Activated T-cell treated with anti-CD3 and anti-CD28 coated beads, Interleukin-2, amount 50 U/mL, for 48 hours (primary cell): ENCODE measurements at regions not wholly inside any gene's neighbourhood (a gene's known extent, or its start where the extent isn't known, plus 50 kb on each side); places are given as distances from the start of the nearest gene placed in this dataset.

Experiments used
- DNase-seq, 2 experiments: peaks; one replicate each; pipeline ENCODE4 v3.0.0-alpha.2; 2020

DNA sequence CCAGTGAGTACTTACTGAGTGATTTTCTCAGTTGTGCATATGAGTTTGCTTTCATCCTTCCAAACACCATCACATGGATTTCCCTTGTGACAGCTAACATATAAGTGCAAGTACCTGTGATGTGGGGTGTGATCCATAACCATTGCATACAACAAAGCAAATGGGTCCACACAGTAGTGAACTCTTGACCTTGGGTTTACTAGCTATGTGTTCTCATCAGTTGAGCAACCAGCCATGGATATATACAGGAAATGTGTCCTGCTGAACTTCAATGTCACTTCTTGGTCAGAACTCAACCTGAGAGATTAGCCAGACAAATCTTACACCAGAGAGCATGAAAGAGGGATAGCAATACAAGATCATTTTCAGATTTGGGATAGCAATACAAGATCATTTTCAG, 420.9 kb upstream of the KCNH7 start:
- DNase-seq = no peak

DNA sequence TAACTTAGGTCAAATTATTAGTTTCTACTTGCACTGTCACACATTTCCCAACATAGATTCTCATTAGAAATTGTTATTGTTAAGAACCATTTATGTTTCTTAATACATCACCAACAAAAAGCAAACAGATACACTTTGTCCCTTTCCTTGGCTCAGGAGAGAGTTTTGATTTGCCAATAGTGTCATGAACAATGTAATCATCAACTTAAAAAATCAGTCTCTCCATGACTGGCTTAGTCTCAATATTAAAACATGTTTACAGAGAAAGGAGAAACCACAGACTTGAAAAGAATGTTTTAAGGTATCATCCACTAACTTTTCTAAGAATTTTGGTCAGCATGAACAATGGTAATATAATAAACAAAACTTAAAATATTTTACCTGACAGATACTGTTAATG, 416.5 kb upstream of the KCNH7 start:
- DNase-seq = no peak

DNA sequence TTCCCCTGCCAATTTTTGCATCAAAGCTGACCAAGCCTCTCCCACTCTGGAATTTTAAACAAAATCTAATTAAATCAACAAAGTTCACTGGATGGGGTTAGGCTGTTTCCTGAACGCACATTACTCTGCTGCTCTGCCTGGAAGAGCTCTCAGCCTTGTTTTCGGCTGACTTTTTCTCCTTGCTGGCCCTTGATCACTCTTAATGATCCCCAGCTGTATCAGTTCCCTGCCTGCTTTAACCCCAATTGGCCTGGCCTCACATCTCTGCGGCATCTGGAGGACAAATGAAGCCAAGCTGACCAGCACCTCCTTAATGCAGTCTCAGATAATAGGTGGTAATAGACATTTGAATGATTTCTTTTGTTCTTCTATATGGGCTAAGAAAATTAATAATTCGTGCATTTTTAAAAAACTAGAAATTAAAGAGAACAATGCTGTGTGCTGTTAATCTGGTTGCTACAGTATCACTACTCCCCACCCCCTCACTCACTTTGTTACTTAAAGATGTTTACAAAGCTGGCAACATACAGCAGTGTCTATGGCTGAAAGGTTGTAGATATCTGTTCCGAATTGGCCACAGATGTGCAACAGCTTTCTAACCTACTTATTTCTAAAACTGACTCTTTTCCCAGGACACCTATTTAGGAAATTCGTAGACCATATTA, 415.2 kb upstream of the KCNH7 start:
- no peak for DNase-seq

DNA sequence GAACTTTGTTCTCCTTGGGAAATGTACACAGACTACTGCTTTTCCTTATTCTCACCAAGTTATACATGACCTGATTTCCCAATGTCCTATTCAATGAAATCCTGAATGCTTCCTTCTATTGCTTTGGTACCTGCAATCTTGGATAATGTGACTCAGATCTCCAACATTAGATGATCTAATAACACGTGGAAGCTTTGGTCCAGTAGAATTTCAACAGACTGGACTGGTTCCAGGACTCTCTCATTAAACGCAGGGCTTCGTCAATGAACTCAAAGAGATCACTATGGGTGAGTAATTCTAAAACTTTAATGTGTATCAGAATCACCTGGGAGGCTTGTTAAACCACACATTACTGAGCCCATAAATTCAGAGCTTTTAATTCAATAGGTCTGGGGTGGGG, 413.6 kb upstream of the KCNH7 start:
- no peak for DNase-seq

DNA sequence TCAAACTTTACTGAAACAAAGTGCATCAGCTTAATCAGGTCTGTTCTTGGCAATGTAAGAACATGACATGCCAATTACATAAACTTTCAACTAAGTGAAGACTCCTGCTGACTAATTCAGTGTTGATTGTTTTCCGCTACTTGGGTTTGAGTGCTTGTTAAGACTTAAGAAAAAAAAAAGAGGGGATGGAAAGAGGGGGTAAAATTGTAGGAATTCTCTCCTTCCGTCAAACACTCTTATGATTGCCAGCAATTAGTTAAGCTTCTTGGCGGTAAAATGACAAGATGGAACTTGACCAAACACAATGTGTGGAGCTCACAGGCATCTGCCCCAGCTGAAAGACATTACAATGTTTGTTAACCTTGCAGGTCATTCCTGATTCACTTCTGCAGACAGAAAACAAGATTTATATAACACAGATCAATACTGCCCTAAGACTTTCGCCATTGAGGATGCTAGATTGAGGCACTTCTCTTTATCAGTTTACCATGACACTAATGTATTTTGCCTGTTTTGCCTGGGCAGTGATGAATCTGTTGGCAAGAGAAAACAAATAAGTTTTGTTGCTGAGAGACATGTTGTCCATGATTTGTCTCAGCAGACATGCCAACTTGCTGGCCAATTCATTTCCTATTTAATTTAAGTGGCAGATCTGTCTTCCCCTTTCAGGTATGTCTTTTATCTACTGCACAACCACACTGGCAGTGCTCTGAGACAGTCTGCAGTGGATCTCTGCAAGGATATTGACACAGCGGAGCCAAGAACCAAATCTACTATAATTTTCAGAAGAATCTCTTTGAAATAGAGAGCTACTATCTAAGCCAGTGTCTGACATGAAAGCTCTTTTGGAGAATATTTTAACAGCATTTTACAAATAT, 410.0 kb upstream of the KCNH7 start:
- DNase-seq = no peak

DNA sequence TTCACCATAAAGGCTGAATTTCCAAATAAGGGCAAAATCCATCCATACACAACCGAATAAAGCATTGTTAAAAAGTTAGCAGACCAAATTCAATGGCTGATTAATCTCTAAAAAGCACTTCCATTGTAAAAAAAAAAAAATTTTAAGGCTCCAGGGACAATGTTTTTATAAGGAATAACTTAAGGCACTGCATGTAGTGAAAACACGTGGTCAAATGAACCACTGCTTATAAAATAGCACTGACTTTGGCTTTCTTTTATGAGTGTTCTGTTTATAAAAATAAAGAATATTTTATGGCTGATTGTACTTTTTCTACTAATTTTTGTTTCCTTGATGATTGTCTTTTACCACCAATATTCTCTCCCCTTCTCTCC, 409.3 kb upstream of the KCNH7 start:
- DNase-seq = no peak

DNA sequence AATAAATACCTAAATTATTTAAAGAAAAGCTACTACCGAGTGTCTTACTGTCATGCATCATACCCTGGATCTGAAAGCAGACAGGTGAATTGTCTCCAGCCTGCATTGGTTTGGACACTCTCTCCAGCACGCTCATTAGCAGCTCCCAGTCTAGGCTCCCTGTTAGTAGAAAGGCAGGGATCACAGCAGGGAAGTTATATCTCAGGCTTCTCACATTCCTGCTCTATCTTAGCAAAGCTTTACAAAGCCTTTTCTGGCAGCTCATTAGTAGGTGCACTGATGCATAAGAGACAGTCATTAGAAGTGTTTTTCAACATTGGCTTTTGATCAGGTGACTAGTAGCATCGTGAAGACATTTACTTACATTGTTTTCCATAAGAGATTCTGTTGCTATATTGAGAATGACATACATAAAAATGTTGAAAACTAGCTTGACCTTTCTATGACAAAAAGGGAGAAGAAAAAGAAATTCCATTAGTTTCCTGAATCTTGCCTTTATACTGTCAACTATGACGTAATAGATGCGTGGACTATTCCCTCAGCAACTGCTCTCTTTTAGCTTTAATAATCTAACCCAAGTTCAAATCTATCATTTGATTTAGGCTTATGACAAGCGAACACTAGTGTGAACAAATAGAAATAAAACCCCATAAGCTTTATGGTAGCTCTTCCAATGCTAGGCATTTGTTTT, 408.7 kb upstream of the KCNH7 start:
- DNase-seq = no peak

DNA sequence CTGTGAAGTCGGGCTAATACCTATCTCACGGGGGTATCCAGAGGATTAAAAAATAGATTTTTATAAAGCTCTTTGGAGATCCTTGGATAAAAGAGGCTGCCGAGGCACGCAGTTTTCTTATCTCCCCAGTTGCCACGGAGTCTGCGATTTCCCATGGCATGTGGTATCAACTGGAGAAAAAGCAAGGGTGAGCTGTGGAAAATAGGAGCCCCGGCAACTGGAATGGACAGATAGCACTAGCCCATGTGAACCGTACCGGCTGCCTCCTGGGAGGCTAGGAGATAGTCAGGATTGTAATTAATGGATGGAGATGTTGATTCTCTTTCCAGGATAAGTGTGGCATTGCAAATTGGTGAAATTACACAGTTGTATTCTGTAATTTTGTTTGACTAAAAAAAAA, 407.6 kb upstream of the KCNH7 start:
- no peak for DNase-seq

DNA sequence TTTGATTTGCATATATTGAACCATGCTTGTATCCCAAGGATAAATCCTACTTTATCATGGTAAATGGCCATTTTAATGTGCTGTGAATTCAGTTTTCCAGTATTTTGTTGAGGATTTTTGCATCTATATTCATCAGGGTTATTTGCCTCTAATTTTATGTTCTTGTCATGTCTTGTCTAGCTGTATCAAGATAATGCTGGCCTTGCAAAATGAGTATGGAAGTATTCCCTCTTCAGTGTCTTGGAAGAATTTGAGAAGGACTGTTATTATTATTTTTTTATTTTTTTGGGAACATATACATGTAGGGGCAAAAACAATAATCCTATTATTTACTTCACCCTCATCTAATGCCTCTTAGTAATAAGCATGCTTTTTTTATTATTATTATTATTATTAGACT, 398.0 kb upstream of the KCNH7 start:
- no peak for DNase-seq

DNA sequence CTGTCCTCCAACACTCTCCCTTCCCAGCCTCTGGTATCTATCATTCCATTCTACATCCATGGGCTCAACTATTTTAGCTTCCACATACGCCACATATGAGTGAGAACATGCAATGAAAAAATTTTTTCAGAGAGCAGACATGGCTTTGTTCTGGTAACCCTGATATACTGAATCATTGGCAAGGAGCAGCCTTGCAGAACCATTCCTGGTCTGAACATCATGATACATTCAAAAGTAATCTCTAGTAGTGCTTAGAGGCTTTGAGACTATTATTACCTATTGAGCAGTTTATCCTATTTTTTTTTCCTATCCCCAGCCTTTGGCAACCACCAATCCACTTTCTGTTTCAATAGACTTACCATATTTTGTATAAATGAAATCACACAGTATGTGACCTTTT, 393.1 kb upstream of the KCNH7 start:
- DNase-seq = no peak

DNA sequence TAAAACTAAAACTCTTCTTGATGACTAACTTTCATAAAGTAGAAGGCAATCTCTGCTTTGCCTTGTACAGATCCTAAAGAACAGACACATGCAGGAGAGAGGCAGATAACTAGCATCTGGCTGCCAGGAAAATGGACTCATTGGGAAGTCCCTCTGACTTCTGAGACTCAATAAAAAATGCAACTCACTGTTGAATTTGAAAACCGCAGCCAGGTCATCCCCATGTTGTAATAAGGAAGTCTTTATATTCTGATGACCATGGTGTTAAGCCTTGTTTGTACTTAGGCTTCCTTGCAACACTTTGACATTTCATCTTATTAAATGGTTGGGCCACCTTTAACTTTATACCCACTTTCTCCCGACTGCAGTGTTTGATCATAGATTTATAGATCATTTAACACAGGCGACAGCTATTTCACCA, 375.1 kb upstream of the KCNH7 start:
- no peak for DNase-seq

DNA sequence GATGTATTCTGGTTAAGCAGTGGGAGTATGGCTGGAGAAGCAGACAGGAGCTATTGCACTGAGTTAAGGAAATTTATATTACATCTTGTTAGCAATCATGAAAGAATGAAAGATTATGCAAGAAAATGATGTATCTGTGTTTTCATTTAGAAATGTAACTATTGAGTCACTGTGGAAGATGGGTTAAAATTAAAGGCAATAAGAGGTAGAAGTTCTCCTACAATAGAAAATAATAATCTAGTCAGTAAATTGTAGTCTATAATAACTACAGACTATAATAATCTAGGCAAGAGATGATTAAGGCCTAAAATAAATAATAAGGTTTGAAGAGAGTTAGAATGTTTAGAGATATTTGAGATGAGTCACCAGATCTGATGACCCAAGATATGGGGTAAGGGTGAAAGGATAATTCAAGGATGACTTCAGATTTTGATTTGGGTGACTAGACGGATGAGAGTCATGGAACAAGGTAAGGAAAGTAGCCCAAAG, 371.9 kb upstream of the KCNH7 start:
- DNase-seq = no peak

DNA sequence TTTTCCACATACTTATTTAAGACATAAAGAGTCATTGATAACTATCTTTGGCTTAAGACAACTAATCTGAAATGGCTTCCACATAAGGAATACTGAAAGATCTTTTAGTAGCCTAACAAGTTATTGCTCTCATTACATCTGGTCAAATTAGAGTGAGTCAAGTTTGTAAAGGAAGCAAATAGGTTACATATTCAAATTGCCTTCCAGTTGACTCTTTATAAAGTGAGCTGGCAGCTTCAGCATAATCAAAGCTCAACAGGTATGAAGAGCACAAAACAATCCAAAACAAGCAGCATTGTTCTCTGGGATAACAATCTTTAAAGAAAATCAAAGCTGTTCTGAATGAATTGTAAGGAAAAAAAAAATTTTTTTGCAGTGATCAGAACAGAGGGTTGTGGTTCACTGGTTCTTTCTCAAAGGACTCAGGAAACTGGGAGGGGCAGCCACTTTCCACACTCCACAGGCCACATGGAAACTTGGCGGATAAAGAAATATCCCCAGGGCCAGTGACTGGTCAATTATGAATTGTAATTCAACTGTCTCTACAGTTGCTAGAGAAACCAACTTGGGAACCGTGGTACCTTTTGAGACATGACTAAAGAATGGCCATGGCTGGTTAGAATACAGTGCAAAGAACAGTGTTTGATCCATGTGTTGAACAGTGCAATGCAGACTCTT, 369.3 kb upstream of the KCNH7 start:
- no peak for DNase-seq

DNA sequence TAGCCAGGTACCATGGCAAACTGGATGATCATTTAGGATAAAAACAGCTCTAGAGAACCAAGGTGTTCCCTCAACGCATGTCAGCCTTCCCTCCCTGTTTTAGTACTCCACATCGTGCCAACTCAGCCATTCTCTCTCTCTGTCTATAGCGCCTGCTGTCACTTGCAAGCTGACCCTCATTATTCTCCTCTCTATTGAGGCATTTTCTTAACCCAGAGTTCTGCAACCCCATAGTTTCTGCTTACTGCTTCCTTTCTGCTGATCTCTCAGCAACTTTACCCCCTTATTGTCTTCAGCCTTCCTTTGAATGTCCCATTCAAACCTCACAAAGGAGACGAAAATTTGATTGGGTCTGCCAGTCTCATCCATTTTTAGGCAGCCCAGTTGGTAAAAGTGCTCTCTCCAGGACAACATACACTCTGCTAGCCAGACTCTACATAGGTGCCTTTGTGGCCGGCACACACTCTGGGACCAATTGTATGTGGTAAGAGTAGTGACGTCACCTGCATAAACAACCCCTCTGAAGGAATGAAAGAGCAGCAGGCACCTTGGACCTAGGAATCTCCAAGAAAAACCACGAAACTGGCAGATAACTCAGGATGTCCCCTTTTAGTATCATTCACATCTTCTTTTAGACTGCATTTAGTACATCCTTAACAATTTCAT, 367.2 kb upstream of the KCNH7 start:
- DNase-seq = no peak

DNA sequence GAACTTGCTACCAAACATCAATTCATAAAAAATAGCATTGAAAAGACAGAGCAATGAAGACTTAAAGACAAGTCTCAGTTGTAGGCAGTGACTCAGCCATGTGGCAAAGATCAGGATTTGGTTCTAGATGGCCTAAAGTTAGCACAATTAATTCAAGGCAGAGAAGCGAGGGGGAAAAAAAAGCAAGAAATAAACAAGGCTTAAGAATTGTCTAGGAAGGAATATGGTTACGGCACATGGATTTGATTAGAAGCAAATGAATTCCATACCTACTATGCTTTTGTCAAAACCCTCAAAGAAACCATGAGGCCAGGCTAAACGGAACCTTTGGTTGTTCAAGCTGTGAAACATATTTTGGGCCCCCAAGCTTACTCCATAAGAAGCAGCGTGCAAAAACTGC, 362.2 kb upstream of the KCNH7 start:
- no peak for DNase-seq

DNA sequence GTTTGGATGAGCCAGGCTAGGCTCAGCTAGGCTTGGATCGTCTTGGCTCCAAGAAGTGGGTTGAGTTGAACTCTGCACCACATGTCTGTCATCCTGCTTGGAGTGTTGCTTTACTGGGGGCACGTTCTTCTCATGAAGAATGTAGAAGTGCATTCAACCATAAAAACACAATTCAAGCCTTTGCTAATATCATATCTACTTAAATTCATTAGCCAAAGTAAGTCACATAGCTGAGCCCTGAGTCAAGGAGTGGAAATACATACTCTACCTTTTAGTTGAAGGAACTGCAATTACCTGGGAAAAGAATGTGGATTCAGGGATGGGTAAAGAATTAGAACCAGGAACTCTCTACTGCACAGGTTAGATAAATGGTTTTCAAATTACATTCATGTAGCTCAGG, 360.4 kb upstream of the KCNH7 start:
- no peak for DNase-seq

DNA sequence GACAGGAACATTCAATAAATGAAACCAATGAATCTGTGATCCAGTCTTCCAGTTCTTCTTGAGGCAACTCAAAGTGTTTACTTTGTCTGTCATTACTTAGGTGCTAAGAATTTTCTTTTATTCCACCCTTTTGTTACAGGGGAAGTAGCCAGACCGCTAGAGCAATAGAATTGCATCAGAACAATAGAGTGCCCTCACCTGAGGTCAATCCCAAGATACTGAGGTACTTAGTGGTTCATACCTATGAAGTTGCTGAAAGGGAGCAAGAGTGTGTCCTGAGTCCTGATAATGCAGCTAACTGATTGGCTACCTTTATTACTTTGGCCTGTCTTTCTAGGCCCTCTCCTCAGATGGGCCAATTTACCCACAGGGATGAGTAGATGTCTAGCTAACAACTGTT, 359.4 kb upstream of the KCNH7 start:
- no peak for DNase-seq

DNA sequence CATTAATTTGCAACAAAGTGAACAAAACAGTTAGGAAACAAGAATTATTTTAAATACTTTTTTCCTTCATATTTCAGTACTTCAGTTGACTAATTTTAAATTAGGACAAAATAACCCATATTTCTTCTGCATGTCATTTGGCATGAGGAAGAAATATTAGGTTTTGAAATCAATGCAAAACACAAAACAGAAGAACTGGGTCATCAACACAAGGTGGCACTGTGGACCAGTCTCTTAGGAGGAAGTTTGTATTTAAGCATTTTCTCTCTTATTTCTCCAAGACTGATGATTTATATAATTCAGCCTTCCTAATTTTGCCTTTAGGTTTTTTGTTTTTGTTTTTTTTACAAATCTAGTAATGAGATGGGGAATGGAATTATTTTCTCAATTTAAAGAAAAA, 352.8 kb upstream of the KCNH7 start:
- no peak for DNase-seq

DNA sequence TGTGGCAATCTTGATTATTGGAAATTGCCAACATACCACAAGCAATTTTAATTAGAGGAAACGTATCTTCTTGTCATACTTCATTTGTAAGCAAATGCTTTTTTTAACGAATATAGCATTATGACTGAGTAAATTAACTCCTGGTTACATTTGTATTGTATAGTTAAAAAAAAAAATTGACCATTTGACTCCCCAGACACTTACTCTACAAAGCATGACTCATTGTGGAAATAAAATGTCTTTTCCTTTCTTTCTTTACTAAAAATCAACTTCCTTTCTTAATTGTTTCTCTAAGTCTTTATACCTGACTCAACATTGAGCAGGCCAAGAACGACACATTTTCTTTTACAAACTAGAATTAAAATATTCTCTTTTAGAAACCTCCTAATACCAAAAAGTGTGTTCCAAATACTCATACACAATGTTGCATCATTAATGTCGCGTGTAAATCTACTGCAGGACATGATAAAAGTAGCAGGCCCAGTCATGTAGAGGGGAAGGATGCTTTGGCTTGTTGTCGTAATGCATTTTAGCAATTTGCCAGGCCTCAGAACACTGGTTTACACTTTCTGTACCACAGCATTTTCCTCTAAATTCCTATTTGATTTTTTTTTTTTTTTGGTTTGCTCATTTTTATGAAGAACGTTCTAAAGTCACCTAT, 349.6 kb upstream of the KCNH7 start:
- DNase-seq = no peak

DNA sequence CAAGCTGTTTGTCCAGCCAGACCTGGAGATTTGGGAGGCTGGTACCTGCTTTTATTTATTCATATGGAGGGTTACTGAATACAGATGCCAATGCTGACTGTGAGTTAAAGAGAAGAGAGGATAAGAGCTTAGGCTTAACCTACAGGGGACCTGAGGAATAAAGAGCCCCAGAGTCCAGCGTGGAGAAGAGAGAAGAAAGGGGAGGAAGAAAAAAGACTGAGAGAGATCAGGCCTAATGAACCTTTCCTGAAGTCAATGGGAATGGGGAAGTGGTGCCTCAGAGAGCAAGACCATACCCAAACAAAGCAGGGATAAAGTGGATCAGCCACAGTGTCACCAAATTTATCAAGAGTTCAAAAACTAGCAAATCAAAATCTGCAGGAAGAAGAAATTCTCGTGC, 348.6 kb upstream of the KCNH7 start:
- DNase-seq = no peak

DNA sequence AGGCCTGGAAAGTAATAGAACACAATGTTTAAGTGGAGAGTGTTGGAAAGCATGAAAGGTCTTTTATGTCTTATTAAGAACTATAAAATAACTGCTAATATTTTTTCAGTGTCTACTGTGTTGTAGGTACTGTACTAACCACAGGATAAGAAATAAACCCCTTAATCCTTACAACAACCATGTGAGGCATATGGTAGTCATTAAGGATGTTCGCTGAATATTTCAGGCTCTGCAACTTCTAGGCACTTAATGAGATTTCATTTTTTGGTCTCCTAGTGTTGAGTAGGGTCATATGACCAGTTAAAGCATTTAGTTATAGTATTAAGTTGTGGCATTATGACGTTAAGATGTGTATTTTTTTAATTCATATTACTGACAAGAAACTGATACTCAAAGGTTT, 346.6 kb upstream of the KCNH7 start:
- DNase-seq = no peak

DNA sequence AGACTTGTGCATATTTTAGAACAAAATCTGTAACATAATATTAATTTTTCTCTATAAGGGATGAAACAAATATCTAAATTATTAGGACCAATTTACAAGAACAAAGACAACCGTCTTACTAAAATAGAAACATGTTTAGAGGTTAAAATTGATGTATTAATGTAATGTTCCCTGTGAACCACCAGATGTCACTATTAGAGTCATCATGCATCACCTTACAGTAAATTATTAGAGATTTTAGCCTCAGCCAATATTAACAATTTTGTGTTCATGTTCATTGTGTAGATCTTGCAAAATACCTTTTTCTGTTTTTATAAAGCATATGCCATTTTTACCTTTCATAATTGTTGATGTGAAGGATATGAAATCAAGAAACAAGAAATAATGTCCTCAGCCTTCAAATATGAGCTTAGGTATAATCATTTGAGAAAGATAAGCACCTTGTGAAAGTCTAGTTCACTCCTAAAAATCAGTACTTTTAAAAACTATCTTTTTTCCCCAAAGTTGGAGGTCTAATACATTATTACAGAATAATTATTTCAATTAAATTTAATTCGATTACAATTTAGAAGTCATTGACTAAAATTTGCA, 344.3 kb upstream of the KCNH7 start:
- no peak for DNase-seq
